ENCODE measurements at regions not wholly inside any gene's neighbourhood (a gene's known extent, or its start where the extent isn't known, plus 50 kb on each side); places are given as distances from the start of the nearest gene placed in this dataset.
"Not testable (repeated sequence)": the region's sequence is repeated elsewhere in the genome, so short reads cannot be mapped to it uniquely, and the experiment has no call there.

DNA sequence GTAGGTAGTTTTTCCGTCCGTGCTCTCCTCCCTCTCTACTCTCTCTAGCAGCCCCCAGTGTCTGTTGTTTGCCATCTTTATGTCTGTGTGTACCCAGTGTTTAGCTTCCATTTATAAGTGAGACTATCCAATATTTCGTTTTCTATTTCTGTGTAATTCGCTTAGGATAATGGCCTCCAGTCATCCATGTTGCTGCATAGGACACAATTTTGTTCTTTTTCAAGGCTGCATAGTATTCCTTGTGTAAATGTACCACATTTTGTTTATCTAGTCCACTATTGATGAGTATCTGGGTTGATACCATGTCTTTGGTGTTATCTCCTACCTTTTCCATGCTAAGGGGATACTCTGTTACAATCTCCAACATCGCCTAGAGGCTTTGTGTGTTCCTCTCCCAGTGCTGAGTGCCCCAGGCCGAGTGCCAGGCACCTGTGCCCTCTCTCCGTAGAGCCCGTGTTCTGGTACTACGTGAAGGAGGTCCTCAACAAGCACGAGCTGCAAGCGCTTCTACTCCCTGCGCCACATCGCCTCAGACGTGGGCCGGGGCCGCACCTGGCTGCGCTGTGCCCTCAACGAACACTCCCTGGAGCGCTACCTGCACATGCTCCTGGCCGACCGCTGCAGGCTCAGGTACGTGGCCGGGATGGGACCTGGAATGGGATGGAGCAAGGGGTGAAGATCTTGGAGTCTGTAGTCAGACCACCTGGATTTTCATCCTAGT lies 51.0 kb downstream of the NPIPB11 start:
- not testable (repeated sequence) for DNase-seq (ENCODE audit: low read depth)

DNA sequence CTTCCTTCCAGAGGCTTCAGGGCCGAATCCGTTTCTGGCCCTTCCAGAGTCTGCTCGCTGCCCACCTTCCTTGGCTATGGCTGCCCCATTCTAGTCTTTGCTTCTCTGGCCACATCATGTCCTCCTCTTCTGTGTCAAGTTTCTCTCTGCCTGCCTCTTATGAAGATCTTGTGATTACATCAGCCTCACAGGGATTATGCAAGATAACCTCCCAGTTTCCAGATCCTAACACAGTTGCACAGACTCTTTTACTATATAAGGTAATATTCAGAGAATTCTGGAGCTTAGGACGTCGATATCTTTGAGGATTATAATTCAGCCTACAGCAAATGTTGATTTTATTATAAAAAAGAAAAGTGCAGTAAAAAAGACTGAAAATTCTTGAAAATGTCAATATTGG lies 52.1 kb downstream of the NPIPB11 start:
- DNase-seq (ENCODE audit: low read depth): not testable (repeated sequence)

GRCh38 chr16:29352617-29352999 lies 53.9 kb downstream of the NPIPB11 start:
- not testable (repeated sequence) for DNase-seq (ENCODE audit: low read depth)

DNA sequence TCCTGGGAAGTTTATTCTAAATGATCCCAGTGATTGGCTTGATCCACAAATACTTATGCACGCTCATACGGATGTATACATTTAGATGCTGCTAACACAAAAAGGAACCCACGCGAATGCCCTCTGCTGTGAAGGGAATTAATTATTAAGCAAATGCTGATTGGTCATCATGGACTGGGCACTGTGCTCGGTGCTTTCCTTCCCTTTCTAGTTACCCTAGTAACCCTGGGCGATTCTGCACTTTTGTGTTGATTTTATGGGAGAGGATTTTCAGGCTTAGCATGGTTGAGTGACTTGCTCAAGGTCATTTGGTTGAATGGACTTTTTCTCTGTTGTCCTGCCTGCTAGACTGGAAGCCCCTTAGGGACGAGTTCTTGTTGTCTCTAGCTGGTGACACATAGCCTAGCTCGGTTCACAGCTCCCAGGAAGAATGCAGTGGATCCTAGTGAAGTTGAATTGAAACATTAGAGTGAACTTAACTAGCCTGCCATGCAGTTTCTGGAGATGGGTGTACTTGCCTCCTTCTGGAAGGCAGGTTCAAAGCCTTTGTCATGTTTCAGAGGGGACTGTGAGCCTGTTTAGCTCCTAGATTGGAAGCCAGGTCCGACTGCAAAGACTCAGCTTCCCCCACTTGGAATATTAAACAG lies 54.4 kb downstream of the NPIPB11 start:
- not testable (repeated sequence) for DNase-seq (ENCODE audit: low read depth)

- not testable (repeated sequence) for DNase-seq (ENCODE audit: low read depth)
Observed at GRCh38 chr16:29351271-29351969, 55.1 kb downstream of the NPIPB11 start.

DNA sequence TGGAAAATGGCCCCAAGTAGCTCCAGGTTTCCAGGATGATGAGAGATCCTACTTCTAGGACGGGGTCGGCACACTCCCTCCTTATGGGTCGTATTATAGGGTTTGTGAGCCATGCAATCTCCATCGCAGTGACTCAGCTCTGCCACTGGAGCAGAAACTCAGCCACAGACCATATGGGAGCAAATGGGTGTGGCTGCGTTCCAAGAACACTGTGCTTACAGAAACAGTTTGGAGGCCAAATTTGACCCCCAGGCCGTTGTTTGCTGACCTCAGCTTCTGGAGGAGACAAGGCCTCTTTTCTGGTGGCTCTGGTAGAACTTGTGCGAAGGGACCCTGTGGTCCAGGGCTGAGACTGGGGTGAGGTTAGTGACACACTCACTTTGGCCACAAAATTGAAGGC lies 56.5 kb downstream of the NPIPB11 start:
- not testable (repeated sequence) for DNase-seq (ENCODE audit: low read depth)

GRCh38 chr16:29348748-29349147 lies 57.8 kb downstream of the NPIPB11 start:
- not testable (repeated sequence) for DNase-seq (ENCODE audit: low read depth)

DNA sequence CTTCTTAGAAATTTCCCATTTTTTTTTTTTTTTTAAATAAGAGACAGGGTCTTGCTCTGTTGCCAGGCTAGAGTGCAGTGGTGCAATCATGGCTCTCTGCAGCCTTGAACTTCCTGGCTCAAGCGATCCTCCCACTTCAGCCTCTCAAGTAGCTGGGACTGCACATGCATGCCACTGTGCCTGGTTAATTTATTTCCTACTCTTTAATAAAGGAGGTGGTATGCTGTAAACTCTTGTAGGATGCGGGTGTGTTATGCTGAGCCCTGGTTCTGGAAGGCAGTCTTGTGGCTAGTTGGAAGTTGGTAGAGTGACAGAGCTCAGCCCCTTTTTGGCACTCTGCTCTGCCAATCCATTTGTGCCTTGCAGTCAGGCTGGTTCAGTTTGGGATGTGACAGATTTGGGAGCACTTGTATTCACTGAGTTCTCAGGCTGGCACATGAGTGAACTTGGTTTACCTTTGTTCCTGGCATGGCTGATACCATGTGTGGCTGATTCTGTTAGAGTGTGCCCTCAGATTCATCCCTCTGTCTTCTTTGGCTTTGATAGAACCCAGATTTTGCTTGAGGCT lies 58.3 kb downstream of the NPIPB11 start:
- DNase-seq (ENCODE audit: low read depth): not testable (repeated sequence)

DNA sequence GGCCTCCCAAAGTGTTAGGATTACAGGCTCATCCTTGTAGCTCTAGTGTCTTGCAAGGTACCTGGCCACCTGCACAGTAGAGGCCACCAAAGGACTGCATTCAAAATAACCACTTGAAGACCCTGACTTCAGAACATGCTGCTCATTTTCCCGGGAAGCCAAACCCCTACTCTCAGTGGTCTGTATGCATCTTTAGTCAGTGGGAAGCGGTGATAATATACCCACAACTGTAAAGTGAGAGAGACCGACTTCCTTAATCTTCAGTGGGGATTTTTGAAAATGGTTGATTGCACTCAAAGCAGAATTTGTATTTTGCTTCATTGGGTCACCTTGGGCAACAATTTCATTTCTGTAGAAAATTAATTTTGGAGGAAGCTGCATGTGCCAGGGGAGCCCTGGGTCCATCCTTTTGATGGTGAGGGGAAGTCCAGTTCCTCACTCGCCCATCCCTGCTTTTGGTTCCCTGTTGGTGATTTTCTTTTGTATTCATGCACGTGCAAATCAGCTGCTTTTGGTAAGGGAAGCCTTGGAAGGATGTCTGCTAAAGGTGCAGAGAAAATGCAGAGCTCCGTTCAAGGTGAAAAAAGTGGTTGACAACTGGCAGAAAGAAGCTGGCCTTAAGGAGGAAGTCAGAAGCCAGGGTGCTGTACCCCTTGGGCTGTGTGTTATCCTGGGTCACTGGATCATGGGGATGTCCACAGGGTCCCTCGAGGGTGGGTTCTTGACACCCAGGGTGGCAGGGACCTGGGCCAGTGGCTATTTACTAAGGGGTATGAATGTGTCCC lies 59.5 kb downstream of the NPIPB11 start:
- not testable (repeated sequence) for DNase-seq (ENCODE audit: low read depth)

GRCh38 chr16:29346203-29346602 lies 60.3 kb downstream of the NPIPB11 start:
- not testable (repeated sequence) for DNase-seq (ENCODE audit: low read depth)

DNA sequence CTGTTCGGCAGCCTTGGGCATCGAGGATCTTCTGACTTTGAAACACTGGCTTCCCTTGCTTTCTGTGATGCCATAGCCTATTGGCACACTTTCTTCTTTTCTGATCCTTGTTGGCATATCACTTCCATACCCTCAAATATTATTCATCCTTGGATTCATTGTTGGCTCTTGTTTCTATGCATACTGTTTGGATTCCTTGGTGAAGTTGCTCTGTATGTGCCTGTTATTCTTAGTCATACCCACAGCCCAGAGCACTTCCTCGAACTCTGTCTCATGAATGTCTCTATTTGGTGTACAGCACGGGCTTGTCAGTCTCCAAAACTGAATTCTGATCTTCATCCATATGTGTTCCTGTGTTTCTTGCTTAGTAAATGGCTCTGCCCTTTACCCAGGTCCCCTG lies 63.6 kb downstream of the NPIPB11 start:
- DNase-seq (ENCODE audit: low read depth): not testable (repeated sequence)

GRCh38 chr16:29340779-29341438 lies 65.6 kb downstream of the NPIPB11 start:
- not testable (repeated sequence) for DNase-seq (ENCODE audit: low read depth)

DNA sequence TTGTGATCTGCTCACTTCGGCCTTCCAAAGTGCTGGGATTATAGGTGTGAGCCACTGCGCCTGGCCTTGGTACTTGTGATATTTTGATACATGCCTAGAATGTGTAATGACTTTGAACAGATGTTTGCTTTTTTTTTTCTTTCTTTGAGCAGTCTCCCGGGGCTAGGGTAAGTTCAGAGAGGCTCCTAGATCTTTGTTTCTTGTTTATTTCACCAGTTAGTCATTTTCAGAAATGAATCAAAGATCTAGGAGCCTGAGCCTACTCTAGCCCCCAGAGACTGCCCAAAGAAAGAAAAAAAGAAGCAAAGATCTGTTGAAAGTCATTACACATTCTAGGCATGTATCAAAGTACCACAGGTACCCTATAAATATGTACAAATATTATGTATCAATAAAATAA lies 66.3 kb downstream of the NPIPB11 start:
- DNase-seq (ENCODE audit: low read depth): not testable (repeated sequence)

DNA sequence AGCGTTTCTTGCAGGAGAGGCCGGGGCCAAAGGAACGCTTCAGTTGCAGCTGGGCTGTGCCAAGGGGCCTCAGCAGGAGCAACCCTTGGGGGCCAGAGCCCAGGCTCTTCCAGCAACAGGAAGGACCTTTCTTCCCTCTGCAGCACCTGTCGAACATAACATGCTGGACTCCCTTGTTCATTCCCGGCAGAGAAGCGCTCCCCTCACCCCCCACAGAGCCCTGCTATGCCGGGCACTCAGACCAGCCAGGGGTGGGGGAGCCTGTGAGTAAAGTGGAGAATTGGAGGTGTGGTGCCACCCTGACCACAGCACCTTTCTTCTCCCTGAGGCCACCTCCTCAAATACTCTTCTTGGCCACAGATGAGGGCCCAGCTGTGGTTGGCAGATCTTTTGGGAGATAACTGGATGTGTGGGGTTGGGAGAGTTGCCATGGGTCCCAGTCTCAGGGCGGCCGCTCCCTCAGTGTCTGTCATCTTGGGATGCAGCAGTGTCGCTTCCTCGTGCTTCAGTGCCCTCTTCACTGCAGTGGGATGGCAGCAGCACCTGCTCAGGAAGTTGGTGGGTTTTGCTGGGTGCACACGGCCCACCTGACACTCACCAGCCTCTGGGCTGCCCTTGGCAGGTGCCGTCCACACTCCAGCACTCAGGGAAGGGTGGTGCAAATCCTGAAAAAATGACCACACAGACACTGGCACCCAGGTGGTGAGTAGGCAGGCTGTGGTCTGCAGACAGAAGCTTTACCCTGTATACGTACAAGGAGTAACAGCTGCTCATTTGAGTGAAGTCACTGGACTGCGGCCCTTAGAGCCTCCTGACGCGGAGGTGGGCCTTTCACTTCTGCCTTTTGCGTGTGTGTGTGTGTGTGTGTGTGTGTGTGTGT lies 67.5 kb downstream of the NPIPB11 start:
- not testable (repeated sequence) for DNase-seq (ENCODE audit: low read depth)

GRCh38 chr16:29337385-29337901 lies 69.1 kb downstream of the NPIPB11 start:
- DNase-seq (ENCODE audit: low read depth): not testable (repeated sequence)

GRCh38 chr16:29335549-29335846 lies 71.0 kb downstream of the NPIPB11 start:
- DNase-seq (ENCODE audit: low read depth): not testable (repeated sequence)

GRCh38 chr16:29334776-29335548 lies 71.5 kb downstream of the NPIPB11 start:
- not testable (repeated sequence) for DNase-seq (ENCODE audit: low read depth)

DNA sequence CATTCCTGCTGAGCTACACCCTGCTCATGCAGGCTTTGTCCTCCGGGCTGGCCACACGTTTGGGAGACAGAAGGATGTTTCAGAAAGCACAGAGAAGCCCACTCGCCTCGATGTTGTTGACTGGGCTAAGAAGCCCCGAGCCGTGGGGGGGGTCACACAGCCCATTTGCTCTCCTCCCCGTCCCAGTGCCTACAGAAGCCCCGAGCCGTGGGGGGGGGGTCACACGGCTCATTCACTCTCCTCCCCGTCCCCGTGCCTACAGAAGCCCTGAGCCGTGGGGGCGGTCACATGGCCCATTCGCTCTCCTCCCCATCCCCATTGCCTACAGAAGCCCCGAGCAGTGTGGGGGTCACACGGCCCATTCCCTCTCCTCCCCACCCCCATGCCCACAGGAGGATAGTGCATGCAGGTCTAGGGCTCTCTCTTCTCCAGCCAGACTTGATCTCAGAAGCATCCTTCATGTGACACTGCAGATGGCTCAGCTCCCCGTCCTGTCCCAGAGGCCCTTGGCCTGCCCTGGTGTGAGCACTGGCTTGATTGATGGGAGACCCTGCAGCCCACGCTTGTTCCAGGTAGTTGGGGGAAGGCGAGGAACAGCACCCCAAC lies 72.9 kb downstream of the NPIPB11 start:
- not testable (repeated sequence) for DNase-seq (ENCODE audit: low read depth)

- not testable (repeated sequence) for DNase-seq (ENCODE audit: low read depth)
Observed at GRCh38 chr16:29330623-29331022, 75.9 kb downstream of the NPIPB11 start.
